HG03439 (cell line): ENCODE measurements at regions not wholly inside any gene's neighbourhood (a gene's known extent, or its start where the extent isn't known, plus 50 kb on each side); places are given as distances from the start of the nearest gene placed in this dataset.
A peak's percentile ranks its signal among the peaks of the same experiment; 100 is the strongest.

ENCODE experiments used
- ATAC-seq: cut with Tn5 transposase; IDR thresholded peaks from one replicate; pipeline ENCODE4 v1.9.1; 2021; ENCODE audit warnings: mild to moderate bottlenecking, moderate library complexity; ENCODE audit not compliant: unreplicated experiment

DNA sequence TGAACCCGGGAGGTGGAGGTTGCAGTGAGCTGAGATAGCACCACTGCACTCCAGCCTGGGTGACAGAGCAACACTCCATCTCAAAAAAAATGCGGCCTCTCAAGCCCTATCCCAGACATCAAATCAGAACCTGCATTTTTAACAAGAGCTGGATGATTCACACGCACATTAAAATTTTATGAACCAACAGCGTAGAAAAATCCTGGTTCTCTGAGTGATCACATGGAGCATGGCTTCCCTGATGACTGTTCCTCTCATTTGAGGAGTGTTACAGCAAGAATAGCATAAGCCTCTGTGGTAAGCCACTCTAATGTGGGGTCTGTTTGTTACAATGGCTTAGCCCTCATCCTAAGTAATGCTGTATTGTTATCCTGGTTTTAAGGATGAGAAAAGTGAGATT is 163.6 kb downstream of the BRMS1L start:
- ATAC-seq: no peak

GRCh38 chr14:35988972-35989690 is 163.0 kb downstream of the BRMS1L start:
- ATAC-seq: no peak

GRCh38 chr14:35988550-35988949 is 162.4 kb downstream of the BRMS1L start:
- ATAC-seq: no peak

DNA sequence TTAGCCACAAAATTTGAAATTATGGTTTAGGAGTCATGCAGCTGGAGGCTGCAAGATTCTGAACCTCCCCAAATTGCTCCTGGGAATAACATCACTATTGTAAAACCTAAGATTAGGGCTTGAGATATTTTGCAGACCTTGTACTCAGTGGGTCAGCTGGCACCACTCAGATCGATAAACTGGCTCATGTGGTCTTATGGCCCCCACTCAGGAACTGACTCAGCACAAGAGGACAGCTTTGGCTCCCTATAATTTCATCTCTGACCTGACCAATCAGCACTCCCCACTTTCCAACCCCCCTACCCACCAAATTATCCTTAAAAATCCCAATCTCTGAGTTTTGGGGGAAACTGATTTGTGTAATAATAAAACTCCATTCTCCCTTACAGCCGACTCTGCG is 161.6 kb downstream of the BRMS1L start:
- no peak for ATAC-seq

DNA sequence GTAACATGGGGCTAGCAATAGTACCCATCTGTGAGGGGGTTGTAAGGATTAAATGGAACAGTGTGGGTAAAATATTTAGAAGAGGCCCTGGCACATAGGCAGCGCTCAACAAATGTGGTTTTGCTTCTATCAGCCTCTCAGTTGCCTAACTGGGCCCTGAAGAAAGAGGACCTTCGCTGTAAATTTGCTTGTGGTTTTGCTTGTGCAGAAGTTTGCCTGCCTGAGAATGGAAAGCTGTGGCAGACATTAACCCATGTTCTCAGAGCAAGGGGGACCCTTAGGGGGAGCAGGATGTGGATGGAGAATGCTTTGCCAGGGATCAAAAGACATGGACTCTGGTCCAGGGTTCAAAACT is 160.1 kb downstream of the BRMS1L start:
- ATAC-seq: peak; percentile 55

DNA sequence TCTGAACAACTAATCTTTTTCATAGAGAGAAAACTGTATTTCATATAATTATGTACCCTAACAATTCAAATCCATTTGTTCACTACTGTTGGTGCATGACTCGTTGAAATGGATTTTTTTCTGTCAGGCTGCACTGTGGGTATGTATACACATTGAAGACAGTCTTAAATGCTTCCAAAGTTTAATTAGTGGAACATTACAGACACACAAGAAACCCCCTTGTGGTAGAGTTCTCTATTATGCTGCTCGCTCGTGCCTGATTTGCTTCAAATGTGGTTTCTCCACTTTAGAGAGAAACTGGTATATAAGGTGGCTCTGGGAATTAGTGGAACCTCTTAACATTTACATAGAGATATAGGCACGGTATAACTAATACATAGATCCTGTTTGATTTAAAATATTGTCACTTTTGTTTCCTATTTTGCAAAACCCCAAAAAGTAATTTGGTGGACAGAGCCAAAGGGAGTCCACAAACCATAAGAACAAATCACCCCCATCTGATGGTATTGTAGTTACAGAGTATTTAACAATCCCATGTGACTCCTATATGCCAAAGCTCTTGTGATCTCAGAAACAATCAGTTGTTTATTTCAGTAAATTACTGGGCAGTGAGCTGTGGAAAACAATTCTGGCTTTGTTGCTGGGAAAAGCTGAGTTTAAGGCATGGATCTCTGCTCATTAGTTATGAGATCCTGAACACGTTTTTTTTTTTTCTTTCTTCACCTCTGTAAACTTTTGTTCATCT is 159.5 kb downstream of the BRMS1L start:
- ATAC-seq: no peak

DNA sequence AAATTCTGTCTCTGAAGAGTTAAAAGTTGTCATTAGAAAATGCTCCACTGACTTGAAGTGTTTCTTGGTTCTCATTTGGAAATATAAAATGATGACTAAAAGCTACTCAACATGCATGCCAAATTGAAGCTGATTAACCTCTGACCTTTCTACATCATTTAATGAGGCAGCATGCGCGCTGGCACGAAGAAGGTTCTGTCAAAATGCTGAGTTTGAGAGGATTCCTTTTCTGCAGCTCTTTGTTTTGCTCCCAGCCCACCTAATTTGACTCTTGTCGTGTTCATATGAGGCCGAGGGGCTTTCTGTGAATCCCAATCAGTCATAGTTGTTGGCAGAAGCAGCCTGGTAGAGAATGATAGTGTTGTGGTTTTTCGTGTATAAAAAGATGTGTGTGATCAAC is 153.4 kb downstream of the BRMS1L start:
- ATAC-seq: no peak

GRCh38 chr14:35978561-35978960 is 152.4 kb downstream of the BRMS1L start:
- ATAC-seq: no peak

GRCh38 chr14:35975814-35976213 is 149.7 kb downstream of the BRMS1L start:
- ATAC-seq: no peak

- no peak for ATAC-seq
Observed at GRCh38 chr14:35973770-35974169, 147.6 kb downstream of the BRMS1L start.

DNA sequence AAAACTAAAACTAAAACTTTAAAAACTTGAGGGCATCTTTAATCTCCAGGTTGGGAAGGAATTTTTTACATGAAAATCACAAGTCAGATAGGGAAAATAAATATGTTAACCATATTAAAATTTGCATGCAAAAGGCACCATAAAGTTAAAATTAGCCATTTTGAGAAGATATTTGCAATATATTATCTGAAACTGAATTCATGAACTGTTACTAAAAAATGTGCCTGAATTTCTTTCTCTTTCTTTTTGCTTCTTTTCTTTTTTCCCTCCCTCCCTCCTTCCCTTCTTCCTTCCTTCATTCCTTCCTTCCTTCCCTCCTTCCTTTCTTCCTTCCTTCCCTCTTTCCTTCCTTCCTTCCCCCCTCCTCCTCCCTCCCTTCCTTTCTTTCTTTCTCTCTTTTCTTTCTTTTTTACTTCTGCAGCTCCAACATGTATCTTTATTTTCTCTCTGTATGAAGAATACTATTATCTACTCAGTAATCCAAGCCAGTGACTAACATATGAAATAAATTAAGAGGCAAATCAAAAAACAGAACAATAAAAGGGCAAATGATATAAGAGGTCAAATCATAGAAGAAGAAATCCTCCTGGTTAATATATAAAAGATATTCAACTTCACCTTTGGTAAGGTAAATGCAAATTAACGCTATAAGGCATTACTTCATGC is 146.0 kb downstream of the BRMS1L start:
- no peak for ATAC-seq

DNA sequence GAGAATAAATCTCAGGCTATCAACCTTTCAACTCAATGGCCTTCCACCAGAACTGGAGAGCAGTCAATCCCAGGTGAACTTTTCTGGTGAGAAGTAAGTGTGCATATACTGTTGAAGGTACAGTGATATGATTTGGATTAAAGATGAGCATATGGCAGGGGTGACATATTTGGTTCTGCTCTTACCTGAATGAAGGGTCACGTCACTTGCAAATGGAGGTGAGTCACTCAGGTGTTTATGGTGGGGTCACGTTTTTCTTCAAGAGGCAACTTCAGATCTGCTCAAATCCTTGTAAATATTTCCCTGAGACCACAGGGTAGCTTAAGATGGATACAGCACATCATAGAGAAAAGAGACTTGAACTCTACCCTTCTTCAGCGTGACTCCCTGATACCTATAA is 143.2 kb downstream of the BRMS1L start:
- no peak for ATAC-seq

DNA sequence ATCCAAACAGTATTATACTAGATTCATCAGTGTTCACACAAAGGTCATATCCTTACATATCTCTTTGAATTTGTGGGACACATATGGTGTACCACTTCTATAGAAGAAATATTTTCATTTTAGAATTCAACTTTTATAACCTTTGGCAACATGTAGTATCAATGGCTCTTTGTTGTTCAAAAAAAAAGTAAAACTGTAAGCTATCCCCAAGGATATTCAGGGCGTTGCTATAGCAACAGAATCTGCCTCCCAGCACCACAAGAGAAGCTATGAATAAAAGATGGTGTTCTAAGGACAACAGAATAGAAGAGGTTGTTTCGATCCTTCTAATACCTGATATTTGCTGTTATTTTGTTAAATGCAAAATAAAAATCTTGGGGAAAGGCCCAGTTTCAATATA is 139.3 kb downstream of the BRMS1L start:
- ATAC-seq: no peak

DNA sequence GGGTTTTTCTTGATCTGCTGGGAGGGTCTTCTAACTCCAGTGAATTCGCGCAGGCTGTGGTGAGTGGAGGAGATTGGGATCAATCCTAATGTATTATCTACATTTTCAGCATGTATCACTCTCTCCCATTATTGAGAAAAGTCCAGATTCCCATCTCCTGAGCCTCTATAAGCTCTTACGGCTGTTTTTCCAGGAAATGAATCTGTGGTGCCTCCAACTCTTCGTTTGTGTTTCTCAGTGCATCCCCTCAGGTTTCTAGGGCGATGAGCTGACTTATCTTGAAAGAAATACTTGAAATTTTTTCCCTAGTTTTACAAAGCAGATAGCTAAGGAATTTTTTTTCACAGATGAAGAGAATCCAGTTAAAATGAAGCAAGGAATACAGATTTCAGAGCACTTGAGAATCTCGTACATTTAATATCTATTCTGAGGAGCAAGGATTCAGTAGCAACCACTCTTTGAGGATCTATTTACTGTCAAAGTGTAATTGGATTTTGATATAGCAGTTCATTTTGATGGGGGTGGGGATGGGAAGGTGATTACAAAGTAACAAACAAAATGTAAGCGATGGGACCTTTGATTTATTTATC is 138.7 kb downstream of the BRMS1L start:
- no peak for ATAC-seq

DNA sequence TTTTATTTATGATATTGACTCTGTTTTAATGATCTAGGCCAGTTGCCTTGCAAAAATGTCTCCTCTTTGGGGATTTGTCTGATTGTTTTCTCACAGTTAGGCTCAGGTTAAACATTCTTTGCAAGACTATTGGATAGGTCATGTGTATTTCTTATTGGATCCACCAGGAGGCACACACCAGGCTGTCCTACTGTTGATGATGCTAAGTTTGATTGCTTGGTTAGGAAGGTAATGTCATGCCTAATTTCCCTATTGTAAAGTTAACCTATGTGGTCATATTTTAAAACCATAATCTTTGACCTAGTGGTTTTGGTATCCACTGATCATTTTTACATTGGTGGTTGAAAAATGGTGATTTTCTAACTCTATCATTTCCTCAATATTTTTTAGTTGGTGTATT is 137.1 kb downstream of the BRMS1L start:
- peak; percentile 66 for ATAC-seq

GRCh38 chr14:35961697-35962274 is 135.6 kb downstream of the BRMS1L start:
- no peak for ATAC-seq

GRCh38 chr14:35959835-35960234 is 133.7 kb downstream of the BRMS1L start:
- no peak for ATAC-seq

DNA sequence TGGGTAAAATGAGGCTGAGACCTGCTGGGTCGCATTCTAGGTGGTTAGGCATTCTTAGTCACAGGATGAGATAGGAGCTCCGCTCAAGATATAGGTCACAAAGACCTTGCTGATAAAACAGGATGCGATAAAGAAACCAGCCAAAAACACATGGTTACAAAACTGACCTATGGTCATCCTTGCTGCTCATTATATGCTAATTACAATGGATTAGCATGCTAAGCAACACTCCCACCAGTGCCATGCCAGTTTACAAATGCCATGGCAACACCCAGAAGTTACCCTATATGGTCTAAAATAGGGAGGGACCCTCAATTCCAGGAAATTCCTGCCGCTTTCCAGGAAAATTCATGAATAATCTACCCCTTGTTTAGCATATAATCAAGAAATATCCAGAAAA is 132.4 kb downstream of the BRMS1L start:
- ATAC-seq: no peak

GRCh38 chr14:35956376-35957085 is 130.4 kb downstream of the BRMS1L start:
- ATAC-seq: no peak

DNA sequence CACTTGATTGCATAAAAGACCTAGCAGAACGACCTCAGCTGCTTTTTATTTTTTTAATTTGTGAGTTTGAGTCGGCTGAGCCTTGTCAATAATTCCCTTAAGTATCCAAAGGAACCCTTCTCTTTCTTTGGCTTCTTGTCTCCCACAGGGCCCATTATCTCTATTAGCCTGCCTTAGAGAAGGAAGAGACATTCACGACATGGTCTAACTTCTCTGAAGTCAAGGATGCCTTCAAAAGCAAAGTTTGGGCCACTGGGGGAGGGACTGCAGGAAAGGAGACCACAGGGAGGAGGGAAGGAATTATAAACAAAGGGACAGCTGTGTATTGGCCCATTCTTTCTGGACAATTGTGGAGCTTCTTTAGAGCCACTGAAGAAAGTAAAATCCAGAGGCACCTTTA is 126.4 kb downstream of the BRMS1L start:
- ATAC-seq: no peak
